Sigmoid colon (tissue), 4 donors: ENCODE measurements at regions not wholly inside any gene's neighbourhood (a gene's known extent, or its start where the extent isn't known, plus 50 kb on each side); places are given as distances from the start of the nearest gene placed in this dataset.

ENCODE experiments used
- CTCF ChIP-seq, 4 experiments: fragments of 450-650 bp in 3 of 4; fragments of 200-600 bp in 1 of 4; IDR thresholded peaks; one replicate each; pipeline ENCODE4 v1.5.1; 2016 to 2019; ENCODE audit warnings: antibody characterized with exemption in 4 of 4, mild to moderate bottlenecking in 3 of 4, moderate library complexity in 2 of 4
- POLR2A ChIP-seq, 2 donors: fragments of 450-650 bp; IDR thresholded peaks; one replicate each; pipeline ENCODE4 v1.6.1; 2016; ENCODE audit warnings: antibody characterized with exemption in 2 of 2, mild to moderate bottlenecking in 2 of 2, moderate library complexity in 2 of 2
- POLR2AphosphoS5 ChIP-seq, 4 donors: sonication (generic); formaldehyde crosslinking; IDR thresholded peaks; one replicate each; pipeline ENCODE4 v1.6.1; 2017; ENCODE audit warnings: antibody characterized with exemption in 4 of 4

DNA sequence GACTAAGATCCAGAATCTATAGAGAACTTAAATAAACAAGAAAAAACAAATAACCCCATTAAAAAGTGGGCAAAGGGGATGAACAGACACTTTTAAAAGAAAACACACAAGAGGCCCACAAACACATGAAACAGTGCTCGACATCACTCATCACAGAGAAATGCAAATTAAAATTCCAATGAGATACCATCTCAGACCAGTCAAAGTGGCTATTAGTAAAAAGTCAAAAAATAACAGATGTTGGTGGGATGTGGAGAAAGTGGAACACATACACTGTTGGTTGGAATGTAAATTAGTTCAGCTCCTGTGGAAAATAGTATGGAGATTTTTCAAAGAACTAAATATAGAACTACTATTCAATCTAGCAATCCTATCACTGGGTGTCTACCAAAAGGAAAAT, 143.1 kb downstream of the IFI44 start:
- TF ChIP-seq POLR2AphosphoS5 (IDR thresholded peaks at IDR 0.05) (no peak), CTCF (IDR thresholded peaks at IDR 0.05) (no peak), POLR2A (IDR thresholded peaks at IDR 0.05) (no peak)
